ENCODE measurements at regions not wholly inside any gene's neighbourhood (a gene's known extent, or its start where the extent isn't known, plus 50 kb on each side); places are given as distances from the start of the nearest gene placed in this dataset.

GRCh38 chr10:52864201-52865106 lies 91.9 kb upstream of the MBL2 start:
- H3K36me3 ChIP-seq, result no peaks in the 10 kb centered on the region
- H3K27me3 ChIP-seq, result no peaks in the 10 kb centered on the region
- 42 to 52% (median 46%) methylated on average over 7 to 10 of the region's 10 CpGs for WGBS, 4 donors
- TF ChIP-seq POLR2A (IDR thresholded peaks at IDR 0.05) (no peak), CTCF (IDR thresholded peaks at IDR 0.05) (no peak)
- H3K27ac ChIP-seq, result no peak overlapping the region
- peaks cover 0 to 3% (median 0%) of the 10 kb centered on the region in 12 donors for H3K9me3 ChIP-seq
- DNase-seq (peak; percentile 38 to 76 (median 68)), ATAC-seq (peak in 3 of 4 donors; percentile 81 to 88 (median 83))
- intact Hi-C loops (cut with DNase I), result no loop called here
- peaks cover 0 to 12% (median 0%) of the 10 kb centered on the region in 12 donors for H3K4me1 ChIP-seq
- no peak overlapping the region for H3K4me3 ChIP-seq

DNA sequence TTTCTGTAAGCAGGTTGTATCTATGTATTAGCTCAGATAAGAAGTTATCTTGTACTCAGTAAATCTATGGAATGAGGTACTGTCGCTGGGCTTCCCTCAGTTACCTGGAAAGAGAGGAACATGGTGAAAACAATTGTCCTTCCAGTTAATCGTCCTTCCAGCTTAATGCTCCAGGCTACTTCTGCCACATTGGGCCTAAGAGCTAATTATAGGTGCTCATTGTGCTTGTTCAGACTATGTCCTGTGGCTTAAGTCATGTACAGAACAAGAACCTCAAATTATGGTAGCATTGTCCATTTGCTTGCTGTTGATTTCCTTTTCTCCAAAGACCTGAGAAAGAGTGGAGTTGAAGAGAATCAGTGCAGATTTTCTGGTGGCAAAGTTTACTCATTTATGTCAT lies 86.1 kb upstream of the MBL2 start:
- H3K4me1 ChIP-seq, result peaks cover 0 to 6% (median 0%) of the 10 kb centered on the region in 12 donors
- no peak overlapping the region for H3K4me3 ChIP-seq
- TF ChIP-seq POLR2A (IDR thresholded peaks at IDR 0.05) (no peak), CTCF (IDR thresholded peaks at IDR 0.05) (no peak)
- WGBS, 4 donors, result 39 to 57% (median 45%) methylated on average over 2 of the region's 2 CpGs
- H3K27me3 ChIP-seq, result no peaks in the 10 kb centered on the region
- no peaks in the 10 kb centered on the region for H3K9me3 ChIP-seq
- H3K36me3 ChIP-seq, result no peaks in the 10 kb centered on the region
- DNase-seq (no peak), ATAC-seq (no peak)
- intact Hi-C loops (cut with DNase I), result no loop called here
- H3K27ac ChIP-seq, result no peak overlapping the region

GRCh38 chr10:52855546-52856325 lies 83.2 kb upstream of the MBL2 start:
- Histone ChIP-seq H3K27me3 (no peaks in the 10 kb centered on the region), H3K4me1 (peaks cover 0 to 5% (median 0%) of the 10 kb centered on the region in 12 donors), H3K27ac (no peak overlapping the region), H3K4me3 (no peak overlapping the region), H3K36me3 (no peaks in the 10 kb centered on the region), H3K9me3 (no peaks in the 10 kb centered on the region)
- intact Hi-C loops (cut with DNase I), result no loop called here
- 53 to 88% (median 67%) methylated on average over 1 of the region's 1 CpG for WGBS, 4 donors
- no peak for DNase-seq
- TF ChIP-seq POLR2A (IDR thresholded peaks at IDR 0.05), result no peak
- no peak for TF ChIP-seq CTCF (IDR thresholded peaks at IDR 0.05)
- ATAC-seq, result no peak

- H3K4me3 ChIP-seq, result no peak overlapping the region
- no peaks in the 10 kb centered on the region for H3K27me3 ChIP-seq
- TF ChIP-seq POLR2A (IDR thresholded peaks at IDR 0.05) (no peak), CTCF (IDR thresholded peaks at IDR 0.05) (no peak)
- 79 to 90% (median 82%) methylated on average over 4 of the region's 4 CpGs for WGBS, 4 donors
- DNase-seq (no peak), ATAC-seq (no peak)
- no peak overlapping the region for H3K27ac ChIP-seq
- H3K36me3 ChIP-seq, result no peaks in the 10 kb centered on the region
- intact Hi-C loops (cut with DNase I), result no loop called here
- H3K4me1 ChIP-seq, result peaks cover 0 to 4% (median 0%) of the 10 kb centered on the region in 12 donors
- H3K9me3 ChIP-seq, result no peaks in the 10 kb centered on the region
These were observed 81.1 kb upstream of the MBL2 start for GRCh38 chr10:52853704-52854103.

Measured in heart left ventricle (tissue), 16 donors.